ENCODE measurements at regions not wholly inside any gene's neighbourhood (a gene's known extent, or its start where the extent isn't known, plus 50 kb on each side); places are given as distances from the start of the nearest gene placed in this dataset.

GRCh38 chr7:13017333-13017857 is 330.0 kb downstream of the ARL4A start:
- H3K4me1 ChIP-seq (ENCODE audit: insufficient read depth, low read length, poor library complexity, severe bottlenecking) = no peaks in the 10 kb centered on the region
- no peak overlapping the region for H3K4me3 ChIP-seq (ENCODE audit: low read depth, low read length, poor library complexity, severe bottlenecking)
- no peaks in the 10 kb centered on the region for H3K36me3 ChIP-seq (ENCODE audit: insufficient read depth, low read length, poor library complexity, severe bottlenecking)
- no peak for TF ChIP-seq CTCF (conservative IDR thresholded peaks at IDR 0.05; ENCODE audit: low read depth, low read length)
- POLR2A ChIA-PET (ENCODE audit: low non-redundant PET) = no interaction called here
- intact Hi-C loops (cut with micrococcal nuclease; ENCODE audit: unreplicated experiment) = no loop called here
- DNase-seq (ENCODE audit: low spot score) = no peak
- H3K9me3 ChIP-seq (ENCODE audit: low read depth, low read length, poor library complexity, severe bottlenecking) = no peaks in the 10 kb centered on the region
- peaks cover 8% of the 10 kb centered on the region for H3K27me3 ChIP-seq (replicated peaks; ENCODE audit: insufficient read depth, low read depth, low read length, poor library complexity)
- no TSS peak for BruUV-seq (replicated peaks)
- CTCF ChIA-PET = no interaction called here
- no peak overlapping the region for H3K27ac ChIP-seq (ENCODE audit: low read depth, low read length, poor library complexity, severe bottlenecking)

GRCh38 chr7:13017881-13018280 is 330.4 kb downstream of the ARL4A start:
- POLR2A ChIA-PET (ENCODE audit: low non-redundant PET) = no interaction called here
- Histone ChIP-seq H3K27ac (ENCODE audit: low read depth, low read length, poor library complexity, severe bottlenecking) (no peak overlapping the region), H3K9me3 (ENCODE audit: low read depth, low read length, poor library complexity, severe bottlenecking) (no peaks in the 10 kb centered on the region), H3K4me1 (ENCODE audit: insufficient read depth, low read length, poor library complexity, severe bottlenecking) (no peaks in the 10 kb centered on the region), H3K4me3 (ENCODE audit: low read depth, low read length, poor library complexity, severe bottlenecking) (no peak overlapping the region), H3K27me3 (replicated peaks; ENCODE audit: insufficient read depth, low read depth, low read length, poor library complexity) (peaks cover 8% of the 10 kb centered on the region), H3K36me3 (ENCODE audit: insufficient read depth, low read length, poor library complexity, severe bottlenecking) (no peaks in the 10 kb centered on the region)
- TF ChIP-seq EZH2 (IDR thresholded peaks at IDR 0.05; ENCODE audit: borderline replicate concordance, low read depth, low read length, poor library complexity, severe bottlenecking) (no peak), CTCF (conservative IDR thresholded peaks at IDR 0.05; ENCODE audit: low read depth, low read length) (no peak)
- intact Hi-C loops (cut with micrococcal nuclease; ENCODE audit: unreplicated experiment) = no loop called here
- no peak for DNase-seq (ENCODE audit: low spot score)
- CTCF ChIA-PET = no interaction called here
- no TSS peak for BruUV-seq (replicated peaks)

GRCh38 chr7:13021566-13022300 is 334.3 kb downstream of the ARL4A start:
- Histone ChIP-seq H3K36me3 (ENCODE audit: insufficient read depth, low read length, poor library complexity, severe bottlenecking) (no peaks in the 10 kb centered on the region), H3K27me3 (replicated peaks; ENCODE audit: insufficient read depth, low read depth, low read length, poor library complexity) (no peaks in the 10 kb centered on the region), H3K4me3 (ENCODE audit: low read depth, low read length, poor library complexity, severe bottlenecking) (no peak overlapping the region), H3K9me3 (ENCODE audit: low read depth, low read length, poor library complexity, severe bottlenecking) (no peaks in the 10 kb centered on the region), H3K27ac (ENCODE audit: low read depth, low read length, poor library complexity, severe bottlenecking) (no peak overlapping the region), H3K4me1 (ENCODE audit: insufficient read depth, low read length, poor library complexity, severe bottlenecking) (no peaks in the 10 kb centered on the region)
- ChIA-PET POLR2A (ENCODE audit: low non-redundant PET) (no interaction called here), CTCF (no interaction called here)
- intact Hi-C loops (cut with micrococcal nuclease; ENCODE audit: unreplicated experiment) = no loop called here
- DNase-seq (ENCODE audit: low spot score) = no peak
- BruUV-seq (replicated peaks) = no TSS peak
- no peak for TF ChIP-seq CTCF (conservative IDR thresholded peaks at IDR 0.05; ENCODE audit: low read depth, low read length)
- no peak for TF ChIP-seq EZH2 (IDR thresholded peaks at IDR 0.05; ENCODE audit: borderline replicate concordance, low read depth, low read length, poor library complexity, severe bottlenecking)
